ENCODE measurements at regions not wholly inside any gene's neighbourhood (a gene's known extent, or its start where the extent isn't known, plus 50 kb on each side); places are given as distances from the start of the nearest gene placed in this dataset.

DNA sequence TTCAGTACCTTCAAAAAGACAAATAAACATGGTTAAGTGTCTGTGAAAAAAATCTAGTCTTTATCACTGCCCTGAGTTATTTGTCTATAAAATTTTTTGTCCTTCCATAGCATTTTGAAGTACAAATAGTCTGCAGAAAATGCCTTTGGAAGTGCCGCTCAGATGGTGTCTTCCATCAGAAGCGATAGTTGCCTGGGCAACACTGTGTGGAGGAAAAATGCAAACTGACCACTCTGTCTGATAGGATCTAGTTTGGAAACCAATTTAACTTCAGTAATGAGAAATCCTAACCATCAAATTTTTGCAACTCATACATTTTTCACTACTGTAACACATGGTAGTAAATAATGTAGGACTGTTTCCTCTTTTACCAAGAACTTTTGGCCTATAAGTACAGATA is 449.9 kb downstream of the PRELID2 start:
- TF ChIP-seq, protein P1, sequence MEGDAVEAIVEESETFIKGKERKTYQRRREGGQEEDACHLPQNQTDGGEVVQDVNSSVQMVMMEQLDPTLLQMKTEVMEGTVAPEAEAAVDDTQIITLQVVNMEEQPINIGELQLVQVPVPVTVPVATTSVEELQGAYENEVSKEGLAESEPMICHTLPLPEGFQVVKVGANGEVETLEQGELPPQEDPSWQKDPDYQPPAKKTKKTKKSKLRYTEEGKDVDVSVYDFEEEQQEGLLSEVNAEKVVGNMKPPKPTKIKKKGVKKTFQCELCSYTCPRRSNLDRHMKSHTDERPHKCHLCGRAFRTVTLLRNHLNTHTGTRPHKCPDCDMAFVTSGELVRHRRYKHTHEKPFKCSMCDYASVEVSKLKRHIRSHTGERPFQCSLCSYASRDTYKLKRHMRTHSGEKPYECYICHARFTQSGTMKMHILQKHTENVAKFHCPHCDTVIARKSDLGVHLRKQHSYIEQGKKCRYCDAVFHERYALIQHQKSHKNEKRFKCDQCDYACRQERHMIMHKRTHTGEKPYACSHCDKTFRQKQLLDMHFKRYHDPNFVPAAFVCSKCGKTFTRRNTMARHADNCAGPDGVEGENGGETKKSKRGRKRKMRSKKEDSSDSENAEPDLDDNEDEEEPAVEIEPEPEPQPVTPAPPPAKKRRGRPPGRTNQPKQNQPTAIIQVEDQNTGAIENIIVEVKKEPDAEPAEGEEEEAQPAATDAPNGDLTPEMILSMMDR (IDR thresholded peaks at IDR 0.05; ENCODE audit: low read depth, low read length): no peak
- TF ChIP-seq EZH2phosphoT487 (IDR thresholded peaks at IDR 0.05; ENCODE audit: low read depth): no peak
